OCI-LY1 (cell line): ENCODE measurements at regions not wholly inside any gene's neighbourhood (a gene's known extent, or its start where the extent isn't known, plus 50 kb on each side); places are given as distances from the start of the nearest gene placed in this dataset.

Source experiments
- EZH2 ChIP-seq: fragments of 200-600 bp; sonication (generic), shearing (Covaris generic); IDR thresholded peaks from 2 replicates; pipeline ENCODE4 v1.8.0; 2017; ENCODE audit warnings: borderline replicate concordance, mixed run types, mild to moderate bottlenecking, antibody characterized with exemption, low read length, moderate library complexity, mixed read lengths
- TF ChIP-seq, protein P1 (sequence below): fragments of 200-600 bp; sonication (generic), shearing (Covaris generic); IDR thresholded peaks from 2 replicates; pipeline ENCODE4 v1.5.1; 2017; ENCODE audit warnings: mild to moderate bottlenecking, antibody characterized with exemption, low read length, moderate library complexity, mixed read lengths

DNA sequence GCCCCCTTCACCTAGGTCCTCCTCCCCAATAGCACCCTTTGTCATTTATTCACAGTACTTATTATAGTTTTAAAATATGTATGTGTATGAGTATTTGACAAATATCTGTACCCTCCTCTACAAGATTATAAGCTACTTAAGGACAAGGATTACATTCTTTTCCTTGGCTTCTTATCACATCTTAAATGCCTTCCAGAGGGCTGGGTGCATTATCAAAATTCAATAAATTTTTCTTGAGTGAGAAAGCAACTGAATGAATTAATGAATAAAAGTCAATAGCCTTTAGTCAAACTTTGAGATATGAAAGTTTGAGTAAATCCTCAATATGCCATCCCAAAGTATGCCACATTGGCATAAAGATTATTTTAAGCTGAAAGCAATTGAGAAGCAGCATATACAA, 621.7 kb downstream of the DNAH5 start:
- no peak for TF ChIP-seq EZH2
- TF ChIP-seq, protein P1, sequence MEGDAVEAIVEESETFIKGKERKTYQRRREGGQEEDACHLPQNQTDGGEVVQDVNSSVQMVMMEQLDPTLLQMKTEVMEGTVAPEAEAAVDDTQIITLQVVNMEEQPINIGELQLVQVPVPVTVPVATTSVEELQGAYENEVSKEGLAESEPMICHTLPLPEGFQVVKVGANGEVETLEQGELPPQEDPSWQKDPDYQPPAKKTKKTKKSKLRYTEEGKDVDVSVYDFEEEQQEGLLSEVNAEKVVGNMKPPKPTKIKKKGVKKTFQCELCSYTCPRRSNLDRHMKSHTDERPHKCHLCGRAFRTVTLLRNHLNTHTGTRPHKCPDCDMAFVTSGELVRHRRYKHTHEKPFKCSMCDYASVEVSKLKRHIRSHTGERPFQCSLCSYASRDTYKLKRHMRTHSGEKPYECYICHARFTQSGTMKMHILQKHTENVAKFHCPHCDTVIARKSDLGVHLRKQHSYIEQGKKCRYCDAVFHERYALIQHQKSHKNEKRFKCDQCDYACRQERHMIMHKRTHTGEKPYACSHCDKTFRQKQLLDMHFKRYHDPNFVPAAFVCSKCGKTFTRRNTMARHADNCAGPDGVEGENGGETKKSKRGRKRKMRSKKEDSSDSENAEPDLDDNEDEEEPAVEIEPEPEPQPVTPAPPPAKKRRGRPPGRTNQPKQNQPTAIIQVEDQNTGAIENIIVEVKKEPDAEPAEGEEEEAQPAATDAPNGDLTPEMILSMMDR: no peak
